H1 (cell line): ENCODE measurements at regions not wholly inside any gene's neighbourhood (a gene's known extent, or its start where the extent isn't known, plus 50 kb on each side); places are given as distances from the start of the nearest gene placed in this dataset.

ENCODE experiments used
- CTCF ChIA-PET: fragments of 300-600 bp; sonication (Branson Sonifier 250); formaldehyde crosslinking; loops from one replicate; lab custom pipeline; 2021; ENCODE audit not compliant: partially characterized antibody; lab: Charles Lee
- POLR2A ChIA-PET: fragments of 300-600 bp; sonication (Branson Sonifier 250); formaldehyde crosslinking; loops from one replicate; lab custom pipeline; 2021; ENCODE audit warnings: inconsistent platforms; ENCODE audit not compliant: partially characterized antibody; lab: Charles Lee
- DNase-seq, 2 experiments: peaks; one replicate each; pipeline versions ENCODE4 v3.0.0 to v3.0.0-alpha.2; 2010 to 2022; ENCODE audit warnings: low spot score in 2 of 2, low read depth in 1 of 2, mixed read lengths in 1 of 2
- FAIRE-seq: peaks from 2 replicates; lab custom pipeline; 2011; peaks lifted over from hg19 to GRCh38; lab: Jason Lieb, UNC
- H2AFZ ChIP-seq: 2 replicates; pipeline ENCODE4 v1.8.1; 2012; ENCODE audit warnings: low read length, inconsistent platforms
- H2AK5ac ChIP-seq: 2 replicates; pipeline ENCODE4 v1.6.1; 2013; ENCODE audit warnings: low read depth, low read length
- H2BK120ac ChIP-seq: replicated peaks from 2 replicates; pipeline ENCODE3; 2013; ENCODE audit warnings: low read depth, low read length, inconsistent platforms
- H2BK12ac ChIP-seq: 2 replicates; pipeline ENCODE4 v1.6.1; 2013; ENCODE audit warnings: low read depth, low read length
- H2BK15ac ChIP-seq: 2 replicates; pipeline ENCODE4 v1.6.1; 2013; ENCODE audit warnings: low read length
- H2BK20ac ChIP-seq: 2 replicates; pipeline ENCODE4 v1.6.1; 2013; ENCODE audit warnings: low read length
- H2BK5ac ChIP-seq: 2 replicates; pipeline ENCODE4 v1.6.1; 2013; ENCODE audit warnings: low read depth, low read length
- H3K14ac ChIP-seq: 2 replicates; pipeline ENCODE4 v1.6.1; 2013; ENCODE audit warnings: inconsistent platforms; ENCODE audit not compliant: insufficient read length
- H3K18ac ChIP-seq: 2 replicates; pipeline ENCODE4 v1.6.1; 2013; ENCODE audit warnings: low read length; ENCODE audit errors: extremely low read depth
- H3K23ac ChIP-seq: 2 replicates; pipeline ENCODE4 v1.6.1; 2013; ENCODE audit warnings: inconsistent platforms; ENCODE audit not compliant: insufficient read length
- H3K23me2 ChIP-seq: 2 replicates; pipeline ENCODE4 v1.6.1; 2013; ENCODE audit warnings: low read depth, low read length
- H3K27ac ChIP-seq: 2 replicates; pipeline ENCODE4 v1.6.1; 2011; ENCODE audit warnings: low read depth, low read length, inconsistent platforms
- H3K27me3 ChIP-seq, 4 experiments: replicated peaks in 1 of 4; 1 replicate in 1 of 4; 2 replicates in 3 of 4; pipeline versions ENCODE4 v1.6.1 to v1.8.1; 2011 to 2013; ENCODE audit warnings: low read length in 3 of 4, mild to moderate bottlenecking in 3 of 4, inconsistent platforms in 2 of 4, mixed read lengths in 2 of 4, moderate library complexity in 1 of 4; ENCODE audit not compliant: control insufficient read depth in 3 of 4, insufficient read depth in 3 of 4; ENCODE audit errors: extremely low read depth in 1 of 4
- H3K36me3 ChIP-seq, 4 experiments: 2 replicates each; pipeline versions ENCODE4 v1.6.1 to v1.8.1; 2011 to 2013; ENCODE audit warnings: mild to moderate bottlenecking in 4 of 4, low read length in 3 of 4, moderate library complexity in 2 of 4, control low read depth in 1 of 4, inconsistent platforms in 1 of 4; ENCODE audit not compliant: insufficient read depth in 4 of 4, control insufficient read depth in 2 of 4
- H3K4ac ChIP-seq: replicated peaks from 2 replicates; pipeline ENCODE3; 2013; ENCODE audit warnings: low read length, low read depth, mixed read lengths, inconsistent platforms; ENCODE audit not compliant: insufficient read length
- H3K4me1 ChIP-seq, 4 experiments: replicated peaks in 1 of 4; 1 replicate in 1 of 4; 2 replicates in 3 of 4; pipeline versions ENCODE4 v1.6.1 to v1.8.1; 2011 to 2013; ENCODE audit warnings: low read length in 3 of 4, inconsistent platforms in 2 of 4, mixed read lengths in 1 of 4; ENCODE audit not compliant: insufficient read depth in 4 of 4, control insufficient read depth in 3 of 4
- H3K4me2 ChIP-seq, 2 experiments: 2 replicates each; pipeline versions ENCODE4 v1.6.1 to v1.8.1; 2011 to 2013; ENCODE audit warnings: low read depth in 2 of 2, low read length in 2 of 2, control low read depth in 1 of 2, inconsistent platforms in 1 of 2, mild to moderate bottlenecking in 1 of 2; ENCODE audit not compliant: insufficient read depth in 1 of 2
- H3K4me3 ChIP-seq, 4 experiments: fragments of 200-600, 300-600 bp in 1 of 4; sonication (generic), shearing (Covaris generic), sonication (Bioruptor Twin) in 1 of 4; 2 replicates each; pipeline versions ENCODE4 v1.5.1 to v1.8.1; 2011 to 2016; ENCODE audit warnings: low read length in 4 of 4, low read depth in 3 of 4, control low read depth in 2 of 4, inconsistent platforms in 2 of 4, mild to moderate bottlenecking in 2 of 4, mixed read lengths in 1 of 4, moderate library complexity in 1 of 4; ENCODE audit not compliant: insufficient read depth in 2 of 4; ENCODE audit errors: extremely low read depth in 1 of 4
- H3K56ac ChIP-seq: replicated peaks from 2 replicates; pipeline ENCODE3; 2013; ENCODE audit warnings: low read depth, mild to moderate bottlenecking, mixed read lengths, low read length, inconsistent platforms; ENCODE audit not compliant: insufficient read length
- H3K79me1 ChIP-seq: 2 replicates; pipeline ENCODE4 v1.6.1; 2013; ENCODE audit warnings: low read depth, low read length, control low read depth
- H3K79me2 ChIP-seq, 2 experiments: 2 replicates each; pipeline versions ENCODE4 v1.6.1 to v1.8.1; 2012 to 2013; ENCODE audit warnings: low read length in 2 of 2, mild to moderate bottlenecking in 2 of 2, inconsistent platforms in 1 of 2; ENCODE audit not compliant: insufficient read depth in 2 of 2, control insufficient read depth in 1 of 2
- H3K9ac ChIP-seq, 4 experiments: replicated peaks in 1 of 4; 1 replicate in 1 of 4; 2 replicates in 3 of 4; pipeline versions ENCODE4 v1.6.1 to v1.8.1; 2011 to 2013; ENCODE audit warnings: low read depth in 3 of 4, low read length in 3 of 4, control low read depth in 2 of 4, mild to moderate bottlenecking in 2 of 4, moderate library complexity in 2 of 4, inconsistent platforms in 1 of 4; ENCODE audit errors: extremely low read depth in 1 of 4
- H3K9me3 ChIP-seq, 2 experiments: 2 replicates each; pipeline versions ENCODE4 v1.6.1 to v1.8.1; 2012 to 2013; ENCODE audit warnings: mild to moderate bottlenecking in 2 of 2, moderate library complexity in 2 of 2, control low read depth in 1 of 2, inconsistent platforms in 1 of 2, low read depth in 1 of 2, low read length in 1 of 2, mixed read lengths in 1 of 2; ENCODE audit not compliant: insufficient read depth in 2 of 2
- H4K20me1 ChIP-seq, 2 experiments: replicated peaks in 1 of 2; 2 replicates each; pipeline versions ENCODE3 to v1.8.1; 2011 to 2013; ENCODE audit warnings: inconsistent platforms in 2 of 2, low read length in 2 of 2, mild to moderate bottlenecking in 1 of 2; ENCODE audit not compliant: insufficient read depth in 2 of 2, control insufficient read depth in 1 of 2
- H4K5ac ChIP-seq: 2 replicates; pipeline ENCODE4 v1.6.1; 2013; ENCODE audit warnings: low read length, low read depth, mixed read lengths, inconsistent platforms; ENCODE audit not compliant: insufficient read length
- H4K8ac ChIP-seq: 2 replicates; pipeline ENCODE4 v1.8.0; 2013; ENCODE audit warnings: mild to moderate bottlenecking, moderate library complexity, low read length, inconsistent platforms; ENCODE audit not compliant: insufficient read depth; ENCODE audit errors: extremely low read depth
- H4K91ac ChIP-seq: replicated peaks from 2 replicates; pipeline ENCODE3; 2013; ENCODE audit warnings: low read length, mixed read lengths, inconsistent platforms; ENCODE audit not compliant: insufficient read length
- ATF2 ChIP-seq: IDR thresholded peaks from 2 replicates; pipeline ENCODE4 v1.6.1; 2012; ENCODE audit warnings: low read length, inconsistent platforms
- ATF3 ChIP-seq: IDR thresholded peaks from 2 replicates; pipeline ENCODE4 v1.6.1; 2011; ENCODE audit warnings: low read depth, mild to moderate bottlenecking, low read length; ENCODE audit not compliant: insufficient read depth
- CBX8 ChIP-seq: fragments of 300-800, 300-1000 bp; sonication (generic); IDR thresholded peaks from 2 replicates; pipeline ENCODE4 v1.7.1; 2016; ENCODE audit warnings: low read depth, low read length, borderline replicate concordance
- EGR1 ChIP-seq: IDR thresholded peaks from 2 replicates; pipeline ENCODE4 v1.6.1; 2011; ENCODE audit warnings: low read depth, low read length, borderline replicate concordance
- GTF2F1 ChIP-seq: IDR thresholded peaks from 2 replicates; pipeline ENCODE4 v1.6.1; 2012; ENCODE audit warnings: low read depth, low read length, improper control_type of control experiment, borderline replicate concordance
- PHF8 ChIP-seq: fragments of 200-600 bp; sonication (generic); conservative IDR thresholded peaks from 2 replicates; pipeline ENCODE4 v1.7.1; 2012; ENCODE audit warnings: low read depth, mild to moderate bottlenecking, inconsistent platforms, low read length, moderate library complexity
- POLR2A ChIP-seq, 2 experiments: IDR thresholded peaks; 1 replicate in 1 of 2; 2 replicates in 1 of 2; pipeline ENCODE4 v1.6.1; 2011; ENCODE audit warnings: low read depth in 2 of 2, low read length in 2 of 2, mild to moderate bottlenecking in 2 of 2; ENCODE audit errors: control extremely low read depth in 1 of 2
- POU5F1 ChIP-seq: IDR thresholded peaks from 2 replicates; pipeline ENCODE4 v1.6.1; 2011; ENCODE audit warnings: low read depth, mild to moderate bottlenecking, low read length, moderate library complexity
- RFX5 ChIP-seq: IDR thresholded peaks from 2 replicates; pipeline ENCODE4 v1.6.1; 2011; ENCODE audit warnings: low read depth, low read length, improper control_type of control experiment, borderline replicate concordance
- SAP30 ChIP-seq: fragments of 300-600 bp; sonication (generic); IDR thresholded peaks from 2 replicates; pipeline ENCODE4 v1.7.1; 2012; ENCODE audit warnings: low read length, moderate library complexity, mild to moderate bottlenecking, inconsistent platforms; ENCODE audit not compliant: insufficient read depth, insufficient replicate concordance
- TBP ChIP-seq: IDR thresholded peaks from 2 replicates; pipeline ENCODE4 v1.6.1; 2011; ENCODE audit warnings: low read depth, low read length, improper control_type of control experiment
- TCF12 ChIP-seq: IDR thresholded peaks from 2 replicates; pipeline ENCODE4 v1.6.1; 2011; ENCODE audit warnings: low read depth, mild to moderate bottlenecking, low read length
- ZNF274 ChIP-seq: IDR thresholded peaks from 2 replicates; pipeline ENCODE4 v1.7.0; 2012; ENCODE audit warnings: low read length, borderline replicate concordance; ENCODE audit errors: extremely low read depth

GRCh38 chr6:73954881-73955280 is 258.9 kb downstream of the CD109 start:
- H3K4me2 ChIP-seq: no peak overlapping the region
- no peak overlapping the region for H3K23ac ChIP-seq
- H3K27me3 ChIP-seq: no peaks in the 10 kb centered on the region
- H3K14ac ChIP-seq: no peak overlapping the region
- H4K8ac ChIP-seq: no peak overlapping the region
- H2BK20ac ChIP-seq: no peak overlapping the region
- no peak overlapping the region for H3K4me3 ChIP-seq
- H2AFZ ChIP-seq: no peak overlapping the region; the same call in 1 of the 2 replicates
- H3K4me1 ChIP-seq: no peaks in the 10 kb centered on the region
- H3K23me2 ChIP-seq: no peaks in the 10 kb centered on the region
- no peaks in the 10 kb centered on the region for H3K36me3 ChIP-seq
- no peaks in the 10 kb centered on the region for H4K20me1 ChIP-seq
- no peak overlapping the region for H4K91ac ChIP-seq
- H3K18ac ChIP-seq: no peak overlapping the region
- ChIA-PET CTCF (interaction anchor here (2.7 kb wide), 1 partner anchor 14 kb away, joined by 14 read pairs; no protein-coding TSS in a partner anchor), POLR2A (no interaction called here)
- H3K56ac ChIP-seq: no peak overlapping the region
- DNase-seq (no peak), FAIRE-seq (no peak)
- H2BK12ac ChIP-seq: no peak overlapping the region
- no peak overlapping the region for H3K4ac ChIP-seq
- H4K5ac ChIP-seq: no peak overlapping the region
- no peak overlapping the region for H3K27ac ChIP-seq
- H3K9me3 ChIP-seq: no peaks in the 10 kb centered on the region
- H2AK5ac ChIP-seq: no peak overlapping the region
- H3K9ac ChIP-seq: no peak overlapping the region
- no peaks in the 10 kb centered on the region for H3K79me1 ChIP-seq
- no peak overlapping the region for H2BK15ac ChIP-seq
- no peaks in the 10 kb centered on the region for H3K79me2 ChIP-seq
- no peak overlapping the region for H2BK5ac ChIP-seq
- no peak overlapping the region for H2BK120ac ChIP-seq
- TF ChIP-seq GTF2F1: no peak
- TF ChIP-seq ATF2: no peak
- TF ChIP-seq RFX5: no peak
- no peak for TF ChIP-seq TCF12
- no peak for TF ChIP-seq PHF8
- no peak for TF ChIP-seq CBX8
- TF ChIP-seq ZNF274: no peak
- TF ChIP-seq EGR1: no peak
- TF ChIP-seq TBP: no peak
- TF ChIP-seq ATF3: no peak
- no peak for TF ChIP-seq POLR2A (IDR thresholded peaks at IDR 0.05; ENCODE audit: control extremely low read depth in 1 of 2, low read depth in 2 of 2, low read length in 2 of 2)
- no peak for TF ChIP-seq SAP30
- TF ChIP-seq POU5F1: no peak
